ENCODE measurements at regions not wholly inside any gene's neighbourhood (a gene's known extent, or its start where the extent isn't known, plus 50 kb on each side); places are given as distances from the start of the nearest gene placed in this dataset.

- TF ChIP-seq, protein P1, sequence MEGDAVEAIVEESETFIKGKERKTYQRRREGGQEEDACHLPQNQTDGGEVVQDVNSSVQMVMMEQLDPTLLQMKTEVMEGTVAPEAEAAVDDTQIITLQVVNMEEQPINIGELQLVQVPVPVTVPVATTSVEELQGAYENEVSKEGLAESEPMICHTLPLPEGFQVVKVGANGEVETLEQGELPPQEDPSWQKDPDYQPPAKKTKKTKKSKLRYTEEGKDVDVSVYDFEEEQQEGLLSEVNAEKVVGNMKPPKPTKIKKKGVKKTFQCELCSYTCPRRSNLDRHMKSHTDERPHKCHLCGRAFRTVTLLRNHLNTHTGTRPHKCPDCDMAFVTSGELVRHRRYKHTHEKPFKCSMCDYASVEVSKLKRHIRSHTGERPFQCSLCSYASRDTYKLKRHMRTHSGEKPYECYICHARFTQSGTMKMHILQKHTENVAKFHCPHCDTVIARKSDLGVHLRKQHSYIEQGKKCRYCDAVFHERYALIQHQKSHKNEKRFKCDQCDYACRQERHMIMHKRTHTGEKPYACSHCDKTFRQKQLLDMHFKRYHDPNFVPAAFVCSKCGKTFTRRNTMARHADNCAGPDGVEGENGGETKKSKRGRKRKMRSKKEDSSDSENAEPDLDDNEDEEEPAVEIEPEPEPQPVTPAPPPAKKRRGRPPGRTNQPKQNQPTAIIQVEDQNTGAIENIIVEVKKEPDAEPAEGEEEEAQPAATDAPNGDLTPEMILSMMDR (IDR thresholded peaks at IDR 0.05): no peak
- no peak for TF ChIP-seq POLR2A (IDR thresholded peaks at IDR 0.05)
Observed at GRCh38 chr5:62690421-62690820, 111.8 kb downstream of the LRRC70 start.

Measured in lower leg skin (tissue), 3 donors.